Panc1 (cell line): ENCODE measurements at regions not wholly inside any gene's neighbourhood (a gene's known extent, or its start where the extent isn't known, plus 50 kb on each side); places are given as distances from the start of the nearest gene placed in this dataset.
"Not testable (repeated sequence)": the region's sequence is repeated elsewhere in the genome, so short reads cannot be mapped to it uniquely, and the experiment has no call there.

Source experiments
- ATAC-seq: fragments of 200-7000 bp; cut with Tn5 transposase; 2 replicates; pipeline ENCODE4 v1.9.1; 2020; ENCODE audit warnings: mild to moderate bottlenecking, moderate library complexity
- BruUV-seq: library from RNA; stranded (reverse); fragments of 400-500 nt; replicated peaks from 2 replicates; lab custom pipeline; 2021; lab: Mats Ljungman, UMichigan
- CTCF ChIA-PET: fragments of 300-600 bp; sonication (Branson Sonifier 250); formaldehyde crosslinking; loops from one replicate; lab custom pipeline; 2022; ENCODE audit warnings: antibody characterized with exemption; lab: Charles Lee
- POLR2A ChIA-PET: fragments of 300-600 bp; sonication (Branson Sonifier 250); formaldehyde crosslinking; loops from one replicate; lab custom pipeline; 2022; ENCODE audit warnings: antibody characterized with exemption; lab: Charles Lee
- DNase-seq: peaks from one replicate; pipeline ENCODE4 v3.0.0-alpha.2; 2010; ENCODE audit warnings: low read depth, low spot score
- H3K27ac ChIP-seq: 2 replicates; pipeline ENCODE4 v1.5.1; 2011; ENCODE audit warnings: mild to moderate bottlenecking, low read length, inconsistent platforms
- H3K27me3 ChIP-seq: fragments of 200-500 bp; sonication (Bioruptor generic); 2 replicates; pipeline ENCODE4 v1.6.0; 2014; ENCODE audit warnings: low read length, inconsistent platforms; ENCODE audit not compliant: control insufficient read depth, insufficient read depth
- H3K36me3 ChIP-seq: fragments of 200-500 bp; sonication (Bioruptor generic); 2 replicates; pipeline ENCODE4 v1.5.1; 2014; ENCODE audit warnings: inconsistent platforms, mild to moderate bottlenecking, low read length, moderate library complexity; ENCODE audit not compliant: control insufficient read depth, insufficient read depth
- H3K4me1 ChIP-seq: 2 replicates; pipeline ENCODE4 v1.5.1; 2011; ENCODE audit warnings: inconsistent platforms, mild to moderate bottlenecking, low read length, moderate library complexity; ENCODE audit not compliant: control insufficient read depth, insufficient read depth
- H3K4me3 ChIP-seq, 2 experiments: 2 replicates each; pipeline ENCODE4 v1.5.1; 2011 to 2012; ENCODE audit warnings: low read depth in 2 of 2, low read length in 2 of 2, mild to moderate bottlenecking in 2 of 2, inconsistent platforms in 1 of 2, moderate library complexity in 1 of 2
- H3K9me3 ChIP-seq: fragments of 200-500 bp; sonication (Bioruptor generic); 2 replicates; pipeline ENCODE4 v1.5.1; 2014; ENCODE audit warnings: low read depth, mild to moderate bottlenecking, inconsistent platforms, low read length, moderate library complexity; ENCODE audit not compliant: control insufficient read depth, insufficient read depth
- CTCF ChIP-seq: fragments of 450-650 bp; IDR thresholded peaks from 2 replicates; pipeline ENCODE4 v1.5.1; 2017; ENCODE audit warnings: mild to moderate bottlenecking
- POLR2AphosphoS5 ChIP-seq: IDR thresholded peaks from 2 replicates; pipeline ENCODE4 v1.6.1; 2012; ENCODE audit warnings: mild to moderate bottlenecking, low read depth, low read length, moderate library complexity
- REST ChIP-seq, 2 experiments: IDR thresholded peaks; 2 replicates each; pipeline ENCODE4 v1.6.1; 2011 to 2012; ENCODE audit warnings: low read depth in 2 of 2, control low read depth in 1 of 2, low read length in 1 of 2, mild to moderate bottlenecking in 1 of 2, moderate library complexity in 1 of 2; ENCODE audit not compliant: insufficient read depth in 1 of 2
- SIN3A ChIP-seq: IDR thresholded peaks from 2 replicates; pipeline ENCODE4 v1.6.1; 2012; ENCODE audit warnings: low read depth, mild to moderate bottlenecking, low read length, moderate library complexity, borderline replicate concordance; ENCODE audit not compliant: insufficient read depth
- TCF7L2 ChIP-seq: IDR thresholded peaks from 2 replicates; pipeline ENCODE4 v1.6.1; 2011; ENCODE audit warnings: mild to moderate bottlenecking, low read depth, low read length, inconsistent platforms
- in situ Hi-C: cut with HindIII; loops from 2 replicates; pipeline ENCODE4 v1.10.0; 2016; ENCODE audit warnings: low sequenced_read_pairs, low pct_unique_long_range_greater_than_20kb
- intact Hi-C: fragments of 100-400 bp; cut with micrococcal nuclease; formaldehyde crosslinking; loops from one replicate; pipeline ENCODE4 v1.10.0; 2022; ENCODE audit not compliant: unreplicated experiment

- BruUV-seq = no TSS peak
Measured at GRCh38 chr3:26505399-26505798, 117.2 kb upstream of the LRRC3B start.

GRCh38 chr3:26514445-26515029 lies 108.0 kb upstream of the LRRC3B start:
- CTCF ChIA-PET, POLR2A ChIA-PET, H3K27ac ChIP-seq, ATAC-seq, in situ Hi-C loops, H3K4me1 ChIP-seq, BruUV-seq, DNase-seq, H3K4me3 ChIP-seq, H3K27me3 ChIP-seq, intact Hi-C loops, H3K36me3 ChIP-seq, H3K9me3 ChIP-seq: not testable (repeated sequence)

More at GRCh38 chr3:26505399-26505798, 117.2 kb upstream of the LRRC3B start:
- no peak overlapping the region for H3K27ac ChIP-seq
- ChIA-PET POLR2A (no interaction called here), CTCF (no interaction called here)
- no peaks in the 10 kb centered on the region for H3K4me1 ChIP-seq
- no peaks in the 10 kb centered on the region for H3K9me3 ChIP-seq
- no peaks in the 10 kb centered on the region for H3K36me3 ChIP-seq
- ATAC-seq = no peak
- in situ Hi-C loops (no loop called here), intact Hi-C loops (no loop called here)
- TF ChIP-seq TCF7L2 (no peak), SIN3A (no peak), CTCF (no peak), POLR2AphosphoS5 (no peak), REST (IDR thresholded peaks at IDR 0.05; ENCODE audit: insufficient read depth in 1 of 2, low read depth in 2 of 2, low read length in 1 of 2) (no peak)
- no peak overlapping the region for H3K4me3 ChIP-seq
- DNase-seq = no peak
- H3K27me3 ChIP-seq = no peaks in the 10 kb centered on the region

GRCh38 chr3:26515351-26515750 lies 107.2 kb upstream of the LRRC3B start:
- Histone ChIP-seq H3K27me3 (no peaks in the 10 kb centered on the region), H3K9me3 (no peaks in the 10 kb centered on the region), H3K27ac (no peak overlapping the region), H3K36me3 (no peaks in the 10 kb centered on the region), H3K4me1 (no peaks in the 10 kb centered on the region), H3K4me3 (no peak overlapping the region)
- no TSS peak for BruUV-seq
- intact Hi-C loops (no loop called here), in situ Hi-C loops (no loop called here)
- ATAC-seq (no peak), DNase-seq (no peak)
- TF ChIP-seq SIN3A (no peak), REST (IDR thresholded peaks at IDR 0.05; ENCODE audit: insufficient read depth in 1 of 2, low read depth in 2 of 2, low read length in 1 of 2) (no peak), CTCF (no peak), POLR2AphosphoS5 (no peak), TCF7L2 (no peak)
- POLR2A ChIA-PET = no interaction called here
- CTCF ChIA-PET = no interaction called here
